Calu3 (cell line): ENCODE measurements at regions not wholly inside any gene's neighbourhood (a gene's known extent, or its start where the extent isn't known, plus 50 kb on each side); places are given as distances from the start of the nearest gene placed in this dataset.
"Not testable (repeated sequence)": the region's sequence is repeated elsewhere in the genome, so short reads cannot be mapped to it uniquely, and the experiment has no call there.

Source experiments
- BruUV-seq: library from RNA; stranded (reverse); fragments of 400-500 nt; replicated peaks from 2 replicates; lab custom pipeline; 2021; lab: Mats Ljungman, UMichigan
- CTCF ChIA-PET: fragments of 300-600 bp; sonication (Branson Sonifier 250); formaldehyde crosslinking; loops from one replicate; lab custom pipeline; 2022; ENCODE audit warnings: antibody characterized with exemption; lab: Charles Lee
- DNase-seq: peaks from one replicate; pipeline ENCODE4 v3.0.0; 2022
- H3K27ac Mint-ChIP-seq: one replicate; pipeline ENCODE4 v1.8.0; 2022; ENCODE audit warnings: mixed read lengths; ENCODE audit not compliant: unreplicated experiment
- H3K27me3 Mint-ChIP-seq: one replicate; pipeline ENCODE4 v1.8.0; 2022; ENCODE audit warnings: mixed read lengths; ENCODE audit not compliant: unreplicated experiment
- H3K36me3 Mint-ChIP-seq: one replicate; pipeline ENCODE4 v1.8.0; 2022; ENCODE audit warnings: mild to moderate bottlenecking, moderate library complexity, mixed read lengths; ENCODE audit not compliant: insufficient read depth, unreplicated experiment
- H3K4me1 Mint-ChIP-seq: one replicate; pipeline ENCODE4 v1.8.0; 2022; ENCODE audit warnings: mild to moderate bottlenecking, low read depth, mixed read lengths; ENCODE audit not compliant: unreplicated experiment
- H3K4me3 Mint-ChIP-seq: one replicate; pipeline ENCODE4 v1.8.0; 2022; ENCODE audit warnings: mild to moderate bottlenecking, low read depth, moderate library complexity, mixed read lengths; ENCODE audit not compliant: unreplicated experiment
- H3K9me3 Mint-ChIP-seq: one replicate; pipeline ENCODE4 v1.8.0; 2022; ENCODE audit warnings: low read depth, mixed read lengths; ENCODE audit not compliant: unreplicated experiment
- intact Hi-C: fragments of 100-400 bp; cut with micrococcal nuclease; formaldehyde crosslinking; loops from one replicate; pipeline ENCODE4 v1.10.0; 2022; ENCODE audit not compliant: unreplicated experiment
- TF ChIP-seq, protein P1 (sequence below): fragments of 200-600 bp; IDR thresholded peaks from one replicate; pipeline ENCODE4 v1.8.0; 2022; ENCODE audit warnings: antibody characterized with exemption; ENCODE audit not compliant: unreplicated experiment

DNA sequence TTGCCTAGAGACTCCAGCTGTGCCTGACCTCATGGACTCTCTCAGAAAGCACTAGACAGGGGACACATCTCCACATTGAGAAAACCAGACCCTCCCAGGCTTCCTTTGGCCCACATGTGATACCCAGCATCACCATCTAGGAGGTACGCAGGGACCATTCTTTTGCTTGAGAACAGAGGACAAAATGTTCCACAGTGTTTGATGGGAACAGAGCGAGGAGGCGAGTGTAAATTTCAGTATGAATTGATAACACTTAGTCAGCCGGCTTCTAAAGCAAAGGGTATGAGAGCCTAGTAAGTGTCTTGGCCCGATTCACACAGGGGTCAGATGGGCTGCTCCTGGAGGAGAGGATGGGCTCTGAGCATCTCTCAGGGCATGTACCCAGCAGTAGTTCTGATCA is 1052.4 kb downstream of the BCL11B start:
- no peak overlapping the region for H3K4me3 Mint-ChIP-seq
- H3K9me3 Mint-ChIP-seq, result peaks cover 7% of the 10 kb centered on the region
- H3K27me3 Mint-ChIP-seq, result no peaks in the 10 kb centered on the region
- H3K36me3 Mint-ChIP-seq, result no peaks in the 10 kb centered on the region
- no TSS peak for BruUV-seq
- H3K4me1 Mint-ChIP-seq, result no peaks in the 10 kb centered on the region
- DNase-seq, result no peak
- TF ChIP-seq, protein P1, sequence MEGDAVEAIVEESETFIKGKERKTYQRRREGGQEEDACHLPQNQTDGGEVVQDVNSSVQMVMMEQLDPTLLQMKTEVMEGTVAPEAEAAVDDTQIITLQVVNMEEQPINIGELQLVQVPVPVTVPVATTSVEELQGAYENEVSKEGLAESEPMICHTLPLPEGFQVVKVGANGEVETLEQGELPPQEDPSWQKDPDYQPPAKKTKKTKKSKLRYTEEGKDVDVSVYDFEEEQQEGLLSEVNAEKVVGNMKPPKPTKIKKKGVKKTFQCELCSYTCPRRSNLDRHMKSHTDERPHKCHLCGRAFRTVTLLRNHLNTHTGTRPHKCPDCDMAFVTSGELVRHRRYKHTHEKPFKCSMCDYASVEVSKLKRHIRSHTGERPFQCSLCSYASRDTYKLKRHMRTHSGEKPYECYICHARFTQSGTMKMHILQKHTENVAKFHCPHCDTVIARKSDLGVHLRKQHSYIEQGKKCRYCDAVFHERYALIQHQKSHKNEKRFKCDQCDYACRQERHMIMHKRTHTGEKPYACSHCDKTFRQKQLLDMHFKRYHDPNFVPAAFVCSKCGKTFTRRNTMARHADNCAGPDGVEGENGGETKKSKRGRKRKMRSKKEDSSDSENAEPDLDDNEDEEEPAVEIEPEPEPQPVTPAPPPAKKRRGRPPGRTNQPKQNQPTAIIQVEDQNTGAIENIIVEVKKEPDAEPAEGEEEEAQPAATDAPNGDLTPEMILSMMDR, result no peak
- intact Hi-C loops, result no loop called here
- CTCF ChIA-PET, result no interaction called here
- H3K27ac Mint-ChIP-seq, result no peak overlapping the region

- no peaks in the 10 kb centered on the region for H3K27me3 Mint-ChIP-seq
- CTCF ChIA-PET, result no interaction called here
- H3K4me1 Mint-ChIP-seq, result no peaks in the 10 kb centered on the region
- H3K9me3 Mint-ChIP-seq, result peaks cover 12% of the 10 kb centered on the region
- intact Hi-C loops, result no loop called here
- H3K4me3 Mint-ChIP-seq, result no peak overlapping the region
- TF ChIP-seq, protein P1, result no peak
- H3K27ac Mint-ChIP-seq, result no peak overlapping the region
- no TSS peak for BruUV-seq
- DNase-seq, result no peak
- H3K36me3 Mint-ChIP-seq, result no peaks in the 10 kb centered on the region
These were observed 1048.9 kb downstream of the BCL11B start for GRCh38 chr14:98223106-98223505.

- BruUV-seq, H3K4me3 Mint-ChIP-seq, H3K36me3 Mint-ChIP-seq, CTCF ChIA-PET, H3K27ac Mint-ChIP-seq, intact Hi-C loops, H3K4me1 Mint-ChIP-seq, DNase-seq, H3K27me3 Mint-ChIP-seq: not testable (repeated sequence)
- peaks cover 14% of the 10 kb centered on the region for H3K9me3 Mint-ChIP-seq
These were observed 1048.3 kb downstream of the BCL11B start for GRCh38 chr14:98223710-98224109.

DNA sequence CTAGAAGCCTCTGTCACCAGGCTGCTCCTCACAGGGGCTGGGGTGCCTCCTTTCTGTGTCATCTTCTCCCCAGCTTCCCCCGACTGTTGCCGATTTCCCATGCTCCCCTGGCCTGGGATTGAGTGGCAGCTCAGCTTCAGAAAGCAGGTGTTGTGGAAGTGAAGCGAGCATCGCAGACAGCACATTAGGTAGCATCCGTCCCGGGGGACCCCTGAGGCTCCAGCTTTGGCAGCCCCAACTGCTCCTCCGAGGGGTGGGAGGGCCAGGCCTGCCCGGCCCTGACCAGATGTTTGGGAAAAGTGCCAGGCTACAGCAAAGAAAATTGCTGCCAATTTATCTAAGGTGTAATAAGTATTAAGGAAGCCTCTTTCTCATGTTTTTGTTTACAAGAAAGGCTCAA is 1045.6 kb downstream of the BCL11B start:
- Mint-ChIP-seq H3K4me3 (no peak overlapping the region), H3K27me3 (no peaks in the 10 kb centered on the region), H3K36me3 (no peaks in the 10 kb centered on the region), H3K4me1 (no peaks in the 10 kb centered on the region), H3K27ac (no peak overlapping the region), H3K9me3 (peaks cover 15% of the 10 kb centered on the region)
- CTCF ChIA-PET, result no interaction called here
- DNase-seq, result no peak
- intact Hi-C loops, result no loop called here
- no TSS peak for BruUV-seq
- TF ChIP-seq, protein P1, result no peak

GRCh38 chr14:98227000-98227726 is 1044.8 kb downstream of the BCL11B start:
- Mint-ChIP-seq H3K27me3 (no peaks in the 10 kb centered on the region), H3K4me3 (no peak overlapping the region), H3K4me1 (no peaks in the 10 kb centered on the region), H3K9me3 (peaks cover 15% of the 10 kb centered on the region), H3K27ac (no peak overlapping the region), H3K36me3 (no peaks in the 10 kb centered on the region)
- intact Hi-C loops, result no loop called here
- TF ChIP-seq, protein P1, result no peak
- BruUV-seq, result no TSS peak
- CTCF ChIA-PET, result no interaction called here
- DNase-seq, result no peak
